PC-9 (cell line): ENCODE measurements at regions not wholly inside any gene's neighbourhood (a gene's known extent, or its start where the extent isn't known, plus 50 kb on each side); places are given as distances from the start of the nearest gene placed in this dataset.

ENCODE experiments used
- BruUV-seq: library from RNA; stranded (reverse); fragments of 400-500 nt; replicated peaks from 2 replicates; lab custom pipeline; 2021; lab: Mats Ljungman, UMichigan
- CTCF ChIA-PET: fragments of 300-600 bp; sonication (Branson Sonifier 250); formaldehyde crosslinking; loops from one replicate; lab custom pipeline; 2022; ENCODE audit warnings: antibody characterized with exemption; lab: Charles Lee
- POLR2A ChIA-PET: fragments of 300-600 bp; sonication (Branson Sonifier 250); formaldehyde crosslinking; loops from one replicate; lab custom pipeline; 2022; ENCODE audit warnings: antibody characterized with exemption; ENCODE audit not compliant: unreplicated experiment; lab: Charles Lee
- DNase-seq, 2 experiments: peaks; one replicate each; pipeline versions ENCODE4 v3.0.0 to v3.0.0-alpha.2; 2015 to 2022; ENCODE audit warnings: mixed read lengths in 1 of 2
- H2AFZ ChIP-seq: fragments of 200-600 bp; sonication (generic); 2 replicates; pipeline ENCODE4 v1.8.1; 2017; ENCODE audit warnings: antibody characterized with exemption
- H3F3A ChIP-seq: fragments of 200-600 bp; sonication (generic); 2 replicates; pipeline ENCODE4 v1.8.1; 2017; ENCODE audit warnings: antibody characterized with exemption, mild to moderate bottlenecking, low read depth; ENCODE audit not compliant: insufficient read depth
- H3K27ac ChIP-seq: fragments of 200-600 bp; sonication (generic); 2 replicates; pipeline ENCODE4 v1.6.1; 2016; ENCODE audit warnings: mixed run types
- H3K27me3 ChIP-seq: fragments of 200-600 bp; sonication (generic); 2 replicates; pipeline ENCODE4 v1.6.1; 2016; ENCODE audit warnings: low read depth, mixed run types; ENCODE audit not compliant: insufficient read depth
- H3K36me3 ChIP-seq: fragments of 200-600 bp; sonication (generic); 2 replicates; pipeline ENCODE4 v1.6.1; 2016; ENCODE audit warnings: low read depth, mixed run types
- H3K4me1 ChIP-seq: fragments of 200-600 bp; sonication (generic); replicated peaks from 2 replicates; pipeline ENCODE4 v1.6.1; 2016; ENCODE audit warnings: mixed run types; ENCODE audit not compliant: insufficient read depth
- H3K4me2 ChIP-seq: fragments of 200-600 bp; sonication (generic); 2 replicates; pipeline ENCODE4 v1.6.1; 2017; ENCODE audit warnings: mixed run types
- H3K4me3 ChIP-seq: fragments of 200-600 bp; sonication (generic); 2 replicates; pipeline ENCODE4 v1.6.1; 2016; ENCODE audit warnings: mixed run types
- H3K79me2 ChIP-seq: fragments of 200-600 bp; sonication (generic); 2 replicates; pipeline ENCODE4 v1.6.1; 2017; ENCODE audit warnings: low read depth, mixed run types
- H3K9me2 ChIP-seq: fragments of 200-600 bp; sonication (generic); 2 replicates; pipeline ENCODE4 v1.8.1; 2017; ENCODE audit warnings: mild to moderate bottlenecking; ENCODE audit not compliant: insufficient read depth
- H3K9me3 ChIP-seq: fragments of 200-600 bp; sonication (generic); 2 replicates; pipeline ENCODE4 v1.8.1; 2016; ENCODE audit warnings: low read depth; ENCODE audit not compliant: insufficient read depth
- H4K20me1 ChIP-seq: fragments of 200-600 bp; sonication (generic); 2 replicates; pipeline ENCODE4 v1.8.1; 2017; ENCODE audit not compliant: insufficient read depth
- CTCF ChIP-seq: fragments of 200-600 bp; sonication (generic); conservative IDR thresholded peaks from 2 replicates; pipeline ENCODE4 v1.6.1; 2017; ENCODE audit warnings: mixed run types, antibody characterized with exemption, mild to moderate bottlenecking, moderate library complexity
- EZH2 ChIP-seq: fragments of 200-600 bp; sonication (generic); IDR thresholded peaks from 2 replicates; pipeline ENCODE4 v1.8.0; 2017; ENCODE audit warnings: antibody characterized with exemption, low read depth
- intact Hi-C: fragments of 100-400 bp; cut with micrococcal nuclease; formaldehyde crosslinking; loops from one replicate; pipeline ENCODE4 v1.10.0; 2022; ENCODE audit not compliant: unreplicated experiment

GRCh38 chr20:41952166-41952565 lies 334.0 kb upstream of the CHD6 start:
- no peaks in the 10 kb centered on the region for H3K9me3 ChIP-seq
- BruUV-seq, result no TSS peak
- H4K20me1 ChIP-seq, result no peaks in the 10 kb centered on the region
- POLR2A ChIA-PET, result no interaction called here
- H3K79me2 ChIP-seq, result no peaks in the 10 kb centered on the region
- H3K4me2 ChIP-seq, result no peak overlapping the region
- H3K4me1 ChIP-seq, result no peaks in the 10 kb centered on the region
- TF ChIP-seq EZH2 (no peak), CTCF (no peak)
- no peaks in the 10 kb centered on the region for H3K9me2 ChIP-seq
- H3K36me3 ChIP-seq, result no peaks in the 10 kb centered on the region
- CTCF ChIA-PET, result no interaction called here
- no peak overlapping the region for H2AFZ ChIP-seq
- H3K27ac ChIP-seq, result no peak overlapping the region
- H3K27me3 ChIP-seq, result no peaks in the 10 kb centered on the region
- DNase-seq, result no peak
- H3K4me3 ChIP-seq, result no peak overlapping the region
- intact Hi-C loops, result no loop called here
- no peaks in the 10 kb centered on the region for H3F3A ChIP-seq

GRCh38 chr20:41951615-41952014 lies 333.4 kb upstream of the CHD6 start:
- no peaks in the 10 kb centered on the region for H3K9me2 ChIP-seq
- H3K27me3 ChIP-seq, result no peaks in the 10 kb centered on the region
- POLR2A ChIA-PET, result no interaction called here
- no peak for DNase-seq
- no peaks in the 10 kb centered on the region for H3F3A ChIP-seq
- H3K79me2 ChIP-seq, result no peaks in the 10 kb centered on the region
- no TSS peak for BruUV-seq
- H3K4me3 ChIP-seq, result no peak overlapping the region
- no peaks in the 10 kb centered on the region for H3K9me3 ChIP-seq
- H3K4me1 ChIP-seq, result no peaks in the 10 kb centered on the region
- no peak overlapping the region for H3K27ac ChIP-seq
- H3K36me3 ChIP-seq, result no peaks in the 10 kb centered on the region
- no peak for TF ChIP-seq EZH2
- TF ChIP-seq CTCF, result no peak
- CTCF ChIA-PET, result no interaction called here
- intact Hi-C loops, result no loop called here
- H4K20me1 ChIP-seq, result no peaks in the 10 kb centered on the region
- no peak overlapping the region for H3K4me2 ChIP-seq
- no peak overlapping the region for H2AFZ ChIP-seq

- TF ChIP-seq EZH2, result no peak
- TF ChIP-seq CTCF, result no peak
- CTCF ChIA-PET, result no interaction called here
- Histone ChIP-seq H3K79me2 (no peaks in the 10 kb centered on the region), H3F3A (no peaks in the 10 kb centered on the region), H3K4me2 (no peak overlapping the region), H3K27me3 (no peaks in the 10 kb centered on the region), H3K4me1 (no peaks in the 10 kb centered on the region), H2AFZ (no peak overlapping the region), H3K4me3 (no peak overlapping the region), H3K9me3 (no peaks in the 10 kb centered on the region), H3K36me3 (no peaks in the 10 kb centered on the region), H3K27ac (no peak overlapping the region), H4K20me1 (no peaks in the 10 kb centered on the region), H3K9me2 (no peaks in the 10 kb centered on the region)
- no peak for DNase-seq
- intact Hi-C loops, result no loop called here
- BruUV-seq, result no TSS peak
- POLR2A ChIA-PET, result no interaction called here
Observed at GRCh38 chr20:41939659-41940058, 321.5 kb upstream of the CHD6 start.
